GM23338 (cell line): ENCODE measurements at regions not wholly inside any gene's neighbourhood (a gene's known extent, or its start where the extent isn't known, plus 50 kb on each side); places are given as distances from the start of the nearest gene placed in this dataset.

Experiments
- ATAC-seq: fragments of 200-7000 bp; cut with Tn5 transposase; 3 replicates; pipeline ENCODE4 v1.9.1; 2020
- DNase-seq: peaks from one replicate; pipeline ENCODE4 v3.0.0-alpha.2; 2015; ENCODE audit warnings: low spot score
- H2AFZ ChIP-seq: fragments of 200-600 bp; sonication (generic); 2 replicates; pipeline ENCODE4 v1.8.0; 2016; ENCODE audit warnings: antibody characterized with exemption, mild to moderate bottlenecking, moderate library complexity
- H3F3A ChIP-seq: fragments of 200-600 bp; sonication (generic); replicated peaks from 2 replicates; pipeline ENCODE4 v1.8.0; 2017; ENCODE audit warnings: antibody characterized with exemption, mixed run types, low read depth
- H3K27ac ChIP-seq: fragments of 200-600 bp; sonication (generic); 2 replicates; pipeline ENCODE4 v1.6.1; 2016; ENCODE audit warnings: low read depth
- H3K27me3 ChIP-seq: fragments of 200-600 bp; sonication (generic); 2 replicates; pipeline ENCODE4 v1.8.0; 2016; ENCODE audit warnings: mild to moderate bottlenecking, mixed run types, moderate library complexity; ENCODE audit not compliant: insufficient read depth
- H3K36me3 ChIP-seq: fragments of 200-600 bp; sonication (generic); 2 replicates; pipeline ENCODE4 v1.8.0; 2016; ENCODE audit warnings: mild to moderate bottlenecking; ENCODE audit not compliant: insufficient read depth
- H3K4me1 ChIP-seq: fragments of 200-600 bp; sonication (generic); 2 replicates; pipeline ENCODE4 v1.8.0; 2016; ENCODE audit warnings: mild to moderate bottlenecking, moderate library complexity; ENCODE audit not compliant: insufficient read depth
- H3K4me2 ChIP-seq: fragments of 200-600 bp; sonication (generic); 2 replicates; pipeline ENCODE4 v1.7.1; 2017; ENCODE audit warnings: mixed run types
- H3K4me3 ChIP-seq: fragments of 200-600 bp; sonication (generic); 2 replicates; pipeline ENCODE4 v1.6.1; 2016; ENCODE audit warnings: mixed run types
- H3K79me2 ChIP-seq: fragments of 200-600 bp; sonication (generic); replicated peaks from 2 replicates; pipeline ENCODE4 v1.8.0; 2017; ENCODE audit warnings: mild to moderate bottlenecking; ENCODE audit not compliant: insufficient read depth
- H3K9me2 ChIP-seq: fragments of 200-600 bp; sonication (generic); 2 replicates; pipeline ENCODE4 v1.8.0; 2017; ENCODE audit not compliant: insufficient read depth
- H4K20me1 ChIP-seq: fragments of 200-600 bp; sonication (generic); replicated peaks from 2 replicates; pipeline ENCODE4 v1.8.0; 2017; ENCODE audit warnings: mild to moderate bottlenecking; ENCODE audit not compliant: insufficient read depth
- H3K27ac Mint-ChIP-seq: 2 replicates; pipeline ENCODE4 v1.8.0; 2020; ENCODE audit warnings: inconsistent platforms, mild to moderate bottlenecking, moderate library complexity, mixed read lengths
- H3K27me3 Mint-ChIP-seq: 3 replicates; pipeline ENCODE4 v1.8.0; 2022; ENCODE audit warnings: low read depth, mild to moderate bottlenecking, moderate library complexity, mixed read lengths, inconsistent platforms; ENCODE audit not compliant: insufficient read depth, poor library complexity
- H3K36me3 Mint-ChIP-seq: 3 replicates; pipeline ENCODE4 v1.8.0; 2021; ENCODE audit warnings: low read depth, mild to moderate bottlenecking, inconsistent platforms, moderate library complexity, mixed read lengths
- H3K4me1 Mint-ChIP-seq: 3 replicates; pipeline ENCODE4 v1.8.0; 2020; ENCODE audit warnings: mild to moderate bottlenecking, inconsistent platforms, mixed read lengths
- H3K4me3 Mint-ChIP-seq: 3 replicates; pipeline ENCODE4 v1.8.0; 2021; ENCODE audit warnings: moderate library complexity, mild to moderate bottlenecking, inconsistent platforms, mixed read lengths
- H3K9me3 Mint-ChIP-seq: 3 replicates; pipeline ENCODE4 v1.8.0; 2020; ENCODE audit warnings: moderate library complexity, mild to moderate bottlenecking, inconsistent platforms, mixed read lengths
- CREB1 ChIP-seq: fragments of 250-450 bp; sonication (Bioruptor Pico); IDR thresholded peaks from 2 replicates; pipeline ENCODE4 v1.5.0; 2020; ENCODE audit warnings: low read depth, mild to moderate bottlenecking, moderate library complexity
- CTCF ChIP-seq, 2 experiments: fragments of 200-600 bp in 1 of 2; sonication (generic) in 1 of 2; conservative IDR thresholded peaks; 2 replicates each; pipeline versions ENCODE4 v1.5.1 to v1.6.1; 2016 to 2017; ENCODE audit warnings: antibody characterized with exemption in 2 of 2, low read depth in 2 of 2, mild to moderate bottlenecking in 2 of 2, moderate library complexity in 1 of 2
- EZH2 ChIP-seq: fragments of 200-600 bp; sonication (generic); IDR thresholded peaks from one replicate; pipeline ENCODE4 v1.8.0; 2017; ENCODE audit warnings: antibody characterized with exemption, mild to moderate bottlenecking, low read depth; ENCODE audit not compliant: unreplicated experiment
- EZH2phosphoT487 ChIP-seq: fragments of 200-600 bp; sonication (generic); IDR thresholded peaks from one replicate; pipeline ENCODE4 v1.8.1; 2018; ENCODE audit warnings: antibody characterized with exemption; ENCODE audit not compliant: unreplicated experiment
- JUNB ChIP-seq: IDR thresholded peaks from one replicate; pipeline ENCODE4 v1.6.1; 2016; ENCODE audit warnings: antibody characterized with exemption; ENCODE audit not compliant: unreplicated experiment
- NANOG ChIP-seq: IDR thresholded peaks from 2 replicates; pipeline ENCODE4 v1.6.1; 2016; ENCODE audit warnings: antibody characterized with exemption, borderline replicate concordance
- POLR2AphosphoS5 ChIP-seq: IDR thresholded peaks from 2 replicates; pipeline ENCODE4 v1.6.1; 2016; ENCODE audit warnings: antibody characterized with exemption, low read depth
- STAT1 ChIP-seq: IDR thresholded peaks from one replicate; pipeline ENCODE4 v1.6.1; 2016; ENCODE audit warnings: antibody characterized with exemption; ENCODE audit not compliant: unreplicated experiment
- ZNF114 ChIP-seq: fragments of 250-450 bp; sonication (Bioruptor Pico); IDR thresholded peaks from 2 replicates; pipeline ENCODE4 v1.5.0; 2020; ENCODE audit warnings: mild to moderate bottlenecking, moderate library complexity
- ZNF331 ChIP-seq: fragments of 250-450 bp; sonication (Bioruptor Pico); IDR thresholded peaks from 2 replicates; pipeline ENCODE4 v1.5.0; 2020; ENCODE audit warnings: low read depth, mild to moderate bottlenecking, moderate library complexity
- TF ChIP-seq, protein P1 (sequence below): IDR thresholded peaks from 2 replicates; pipeline ENCODE4 v1.6.1; 2016; ENCODE audit warnings: antibody characterized with exemption
- TF ChIP-seq, protein P2 (sequence below): IDR thresholded peaks from one replicate; pipeline ENCODE4 v1.6.1; 2018; ENCODE audit warnings: antibody characterized with exemption; ENCODE audit not compliant: unreplicated experiment
- TF ChIP-seq, protein P3 (sequence below): fragments of 250-450 bp; sonication (Bioruptor Pico); IDR thresholded peaks from 2 replicates; pipeline ENCODE4 v1.5.0; 2020; ENCODE audit warnings: mild to moderate bottlenecking, moderate library complexity

- H3F3A ChIP-seq, result no peaks in the 10 kb centered on the region
Observed at GRCh38 chr7:85498031-85498430, 311.2 kb upstream of the SEMA3D start.

More at GRCh38 chr7:85498031-85498430, 311.2 kb upstream of the SEMA3D start:
- Mint-ChIP-seq H3K36me3 (no peaks in the 10 kb centered on the region), H3K4me1 (no peaks in the 10 kb centered on the region), H3K27ac (no peak overlapping the region), H3K27me3 (no peaks in the 10 kb centered on the region), H3K4me3 (no peak overlapping the region), H3K9me3 (peaks cover 3% of the 10 kb centered on the region; the same call in 1 of the 3 replicates)
- ATAC-seq (no peak), DNase-seq (no peak)
- no peak for TF ChIP-seq CREB1 (CRISPR knock-in tag)
- no peak for TF ChIP-seq STAT1
- TF ChIP-seq, protein P1, sequence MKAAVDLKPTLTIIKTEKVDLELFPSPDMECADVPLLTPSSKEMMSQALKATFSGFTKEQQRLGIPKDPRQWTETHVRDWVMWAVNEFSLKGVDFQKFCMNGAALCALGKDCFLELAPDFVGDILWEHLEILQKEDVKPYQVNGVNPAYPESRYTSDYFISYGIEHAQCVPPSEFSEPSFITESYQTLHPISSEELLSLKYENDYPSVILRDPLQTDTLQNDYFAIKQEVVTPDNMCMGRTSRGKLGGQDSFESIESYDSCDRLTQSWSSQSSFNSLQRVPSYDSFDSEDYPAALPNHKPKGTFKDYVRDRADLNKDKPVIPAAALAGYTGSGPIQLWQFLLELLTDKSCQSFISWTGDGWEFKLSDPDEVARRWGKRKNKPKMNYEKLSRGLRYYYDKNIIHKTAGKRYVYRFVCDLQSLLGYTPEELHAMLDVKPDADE, result no peak
- TF ChIP-seq, protein P2, sequence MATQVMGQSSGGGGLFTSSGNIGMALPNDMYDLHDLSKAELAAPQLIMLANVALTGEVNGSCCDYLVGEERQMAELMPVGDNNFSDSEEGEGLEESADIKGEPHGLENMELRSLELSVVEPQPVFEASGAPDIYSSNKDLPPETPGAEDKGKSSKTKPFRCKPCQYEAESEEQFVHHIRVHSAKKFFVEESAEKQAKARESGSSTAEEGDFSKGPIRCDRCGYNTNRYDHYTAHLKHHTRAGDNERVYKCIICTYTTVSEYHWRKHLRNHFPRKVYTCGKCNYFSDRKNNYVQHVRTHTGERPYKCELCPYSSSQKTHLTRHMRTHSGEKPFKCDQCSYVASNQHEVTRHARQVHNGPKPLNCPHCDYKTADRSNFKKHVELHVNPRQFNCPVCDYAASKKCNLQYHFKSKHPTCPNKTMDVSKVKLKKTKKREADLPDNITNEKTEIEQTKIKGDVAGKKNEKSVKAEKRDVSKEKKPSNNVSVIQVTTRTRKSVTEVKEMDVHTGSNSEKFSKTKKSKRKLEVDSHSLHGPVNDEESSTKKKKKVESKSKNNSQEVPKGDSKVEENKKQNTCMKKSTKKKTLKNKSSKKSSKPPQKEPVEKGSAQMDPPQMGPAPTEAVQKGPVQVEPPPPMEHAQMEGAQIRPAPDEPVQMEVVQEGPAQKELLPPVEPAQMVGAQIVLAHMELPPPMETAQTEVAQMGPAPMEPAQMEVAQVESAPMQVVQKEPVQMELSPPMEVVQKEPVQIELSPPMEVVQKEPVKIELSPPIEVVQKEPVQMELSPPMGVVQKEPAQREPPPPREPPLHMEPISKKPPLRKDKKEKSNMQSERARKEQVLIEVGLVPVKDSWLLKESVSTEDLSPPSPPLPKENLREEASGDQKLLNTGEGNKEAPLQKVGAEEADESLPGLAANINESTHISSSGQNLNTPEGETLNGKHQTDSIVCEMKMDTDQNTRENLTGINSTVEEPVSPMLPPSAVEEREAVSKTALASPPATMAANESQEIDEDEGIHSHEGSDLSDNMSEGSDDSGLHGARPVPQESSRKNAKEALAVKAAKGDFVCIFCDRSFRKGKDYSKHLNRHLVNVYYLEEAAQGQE, result no peak
- TF ChIP-seq, protein P3, sequence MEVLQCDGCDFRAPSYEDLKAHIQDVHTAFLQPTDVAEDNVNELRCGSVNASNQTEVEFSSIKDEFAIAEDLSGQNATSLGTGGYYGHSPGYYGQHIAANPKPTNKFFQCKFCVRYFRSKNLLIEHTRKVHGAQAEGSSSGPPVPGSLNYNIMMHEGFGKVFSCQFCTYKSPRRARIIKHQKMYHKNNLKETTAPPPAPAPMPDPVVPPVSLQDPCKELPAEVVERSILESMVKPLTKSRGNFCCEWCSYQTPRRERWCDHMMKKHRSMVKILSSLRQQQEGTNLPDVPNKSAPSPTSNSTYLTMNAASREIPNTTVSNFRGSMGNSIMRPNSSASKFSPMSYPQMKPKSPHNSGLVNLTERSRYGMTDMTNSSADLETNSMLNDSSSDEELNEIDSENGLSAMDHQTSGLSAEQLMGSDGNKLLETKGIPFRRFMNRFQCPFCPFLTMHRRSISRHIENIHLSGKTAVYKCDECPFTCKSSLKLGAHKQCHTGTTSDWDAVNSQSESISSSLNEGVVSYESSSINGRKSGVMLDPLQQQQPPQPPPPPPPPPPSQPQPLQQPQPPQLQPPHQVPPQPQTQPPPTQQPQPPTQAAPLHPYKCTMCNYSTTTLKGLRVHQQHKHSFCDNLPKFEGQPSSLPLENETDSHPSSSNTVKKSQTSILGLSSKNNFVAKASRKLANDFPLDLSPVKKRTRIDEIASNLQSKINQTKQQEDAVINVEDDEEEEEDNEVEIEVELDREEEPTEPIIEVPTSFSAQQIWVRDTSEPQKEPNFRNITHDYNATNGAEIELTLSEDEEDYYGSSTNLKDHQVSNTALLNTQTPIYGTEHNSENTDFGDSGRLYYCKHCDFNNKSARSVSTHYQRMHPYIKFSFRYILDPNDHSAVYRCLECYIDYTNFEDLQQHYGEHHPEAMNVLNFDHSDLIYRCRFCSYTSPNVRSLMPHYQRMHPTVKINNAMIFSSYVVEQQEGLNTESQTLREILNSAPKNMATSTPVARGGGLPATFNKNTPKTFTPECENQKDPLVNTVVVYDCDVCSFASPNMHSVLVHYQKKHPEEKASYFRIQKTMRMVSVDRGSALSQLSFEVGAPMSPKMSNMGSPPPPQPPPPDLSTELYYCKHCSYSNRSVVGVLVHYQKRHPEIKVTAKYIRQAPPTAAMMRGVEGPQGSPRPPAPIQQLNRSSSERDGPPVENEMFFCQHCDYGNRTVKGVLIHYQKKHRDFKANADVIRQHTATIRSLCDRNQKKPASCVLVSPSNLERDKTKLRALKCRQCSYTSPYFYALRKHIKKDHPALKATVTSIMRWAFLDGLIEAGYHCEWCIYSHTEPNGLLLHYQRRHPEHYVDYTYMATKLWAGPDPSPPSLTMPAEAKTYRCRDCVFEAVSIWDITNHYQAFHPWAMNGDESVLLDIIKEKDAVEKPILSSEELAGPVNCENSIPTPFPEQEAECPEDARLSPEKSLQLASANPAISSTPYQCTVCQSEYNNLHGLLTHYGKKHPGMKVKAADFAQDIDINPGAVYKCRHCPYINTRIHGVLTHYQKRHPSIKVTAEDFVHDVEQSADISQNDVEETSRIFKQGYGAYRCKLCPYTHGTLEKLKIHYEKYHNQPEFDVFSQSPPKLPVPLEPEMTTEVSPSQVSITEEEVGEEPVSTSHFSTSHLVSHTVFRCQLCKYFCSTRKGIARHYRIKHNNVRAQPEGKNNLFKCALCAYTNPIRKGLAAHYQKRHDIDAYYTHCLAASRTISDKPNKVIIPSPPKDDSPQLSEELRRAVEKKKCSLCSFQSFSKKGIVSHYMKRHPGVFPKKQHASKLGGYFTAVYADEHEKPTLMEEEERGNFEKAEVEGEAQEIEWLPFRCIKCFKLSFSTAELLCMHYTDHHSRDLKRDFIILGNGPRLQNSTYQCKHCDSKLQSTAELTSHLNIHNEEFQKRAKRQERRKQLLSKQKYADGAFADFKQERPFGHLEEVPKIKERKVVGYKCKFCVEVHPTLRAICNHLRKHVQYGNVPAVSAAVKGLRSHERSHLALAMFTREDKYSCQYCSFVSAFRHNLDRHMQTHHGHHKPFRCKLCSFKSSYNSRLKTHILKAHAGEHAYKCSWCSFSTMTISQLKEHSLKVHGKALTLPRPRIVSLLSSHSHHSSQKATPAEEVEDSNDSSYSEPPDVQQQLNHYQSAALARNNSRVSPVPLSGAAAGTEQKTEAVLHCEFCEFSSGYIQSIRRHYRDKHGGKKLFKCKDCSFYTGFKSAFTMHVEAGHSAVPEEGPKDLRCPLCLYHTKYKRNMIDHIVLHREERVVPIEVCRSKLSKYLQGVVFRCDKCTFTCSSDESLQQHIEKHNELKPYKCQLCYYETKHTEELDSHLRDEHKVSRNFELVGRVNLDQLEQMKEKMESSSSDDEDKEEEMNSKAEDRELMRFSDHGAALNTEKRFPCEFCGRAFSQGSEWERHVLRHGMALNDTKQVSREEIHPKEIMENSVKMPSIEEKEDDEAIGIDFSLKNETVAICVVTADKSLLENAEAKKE, result no peak
- no peak for TF ChIP-seq JUNB
- no peak for TF ChIP-seq POLR2AphosphoS5
- no peak for TF ChIP-seq EZH2
- TF ChIP-seq ZNF114 (CRISPR knock-in tag), result no peak
- TF ChIP-seq NANOG, result no peak
- no peak for TF ChIP-seq ZNF331 (CRISPR knock-in tag)
- no peak for TF ChIP-seq EZH2phosphoT487
- TF ChIP-seq CTCF (conservative IDR thresholded peaks at IDR 0.05; ENCODE audit: low read depth in 2 of 2), result no peak
- Histone ChIP-seq H3K79me2 (no peaks in the 10 kb centered on the region), H4K20me1 (no peaks in the 10 kb centered on the region), H3K4me1 (no peaks in the 10 kb centered on the region), H3K27me3 (no peaks in the 10 kb centered on the region), H3K4me3 (no peak overlapping the region), H3K4me2 (no peak overlapping the region), H2AFZ (no peak overlapping the region), H3K36me3 (no peaks in the 10 kb centered on the region), H3K27ac (no peak overlapping the region), H3K9me2 (no peaks in the 10 kb centered on the region)
